ENCODE measurements at regions not wholly inside any gene's neighbourhood (a gene's known extent, or its start where the extent isn't known, plus 50 kb on each side); places are given as distances from the start of the nearest gene placed in this dataset.

DNA sequence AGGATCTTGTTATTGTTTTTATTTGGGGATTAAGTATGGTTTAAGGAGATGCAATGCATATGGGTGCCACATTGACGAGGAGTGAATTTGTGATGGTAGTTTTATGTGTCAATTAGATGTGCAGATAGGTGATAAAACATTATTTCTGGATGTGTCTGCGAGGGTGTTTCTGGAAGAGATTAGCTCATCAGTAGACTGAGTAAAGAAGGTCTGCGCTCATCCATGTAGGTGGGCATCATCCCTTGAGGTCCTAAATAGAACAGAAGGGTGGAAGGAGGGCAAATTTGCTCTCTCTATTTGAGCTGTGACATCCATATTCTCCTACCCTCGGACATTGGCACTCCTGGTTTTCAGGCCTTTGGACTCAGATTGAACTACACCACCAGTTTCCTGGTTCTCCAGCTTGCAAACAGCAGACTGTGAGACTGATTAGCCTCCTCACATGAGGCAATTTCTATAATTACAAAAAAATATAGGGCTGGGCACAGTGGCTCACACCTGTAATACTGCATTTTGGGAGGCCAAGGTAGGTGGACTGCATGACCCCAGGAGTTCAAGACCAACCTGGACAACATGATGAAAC is 118.2 kb upstream of the ZNF678 start:
- WGBS (ENCODE audit: insufficient coverage, low coverage, missing lambda C conversion rate), result 32% methylated on average over 4 of the region's 4 CpGs
- BruUV-seq (replicated peaks), result no TSS peak
- DNase-seq (ENCODE audit: extremely low read depth in 1 of 4, low spot score in 3 of 4) (no peak), FAIRE-seq (no peak), ATAC-seq (no peak)
- TF ChIP-seq PURB (CRISPR knock-in tag; IDR thresholded peaks at IDR 0.05; ENCODE audit: low read depth), result no peak
- TF ChIP-seq PCBP2 (IDR thresholded peaks at IDR 0.05; ENCODE audit: low read depth, low read length, poor library complexity, severe bottlenecking), result no peak
- TF ChIP-seq MTA2 (IDR thresholded peaks at IDR 0.05; ENCODE audit: low read depth), result no peak
- no peak for TF ChIP-seq ZNF121 (CRISPR knock-in tag; conservative IDR thresholded peaks at IDR 0.05)
- TF ChIP-seq ZNF224 (CRISPR knock-in tag; IDR thresholded peaks at IDR 0.05), result no peak
- TF ChIP-seq JUN (IDR thresholded peaks at IDR 0.05; ENCODE audit: borderline replicate concordance, low read depth, low read length), result no peak
- no peak for TF ChIP-seq JUN (CRISPR knock-in tag; IDR thresholded peaks at IDR 0.05; ENCODE audit: borderline replicate concordance)
- TF ChIP-seq ARHGAP35 (IDR thresholded peaks at IDR 0.05; ENCODE audit: partially characterized antibody), result no peak
- no peak for TF ChIP-seq STAT5B (CRISPR knock-in tag; IDR thresholded peaks at IDR 0.05)
- no peak for TF ChIP-seq ZSCAN29 (IDR thresholded peaks at IDR 0.05)
- TF ChIP-seq, protein P1, sequence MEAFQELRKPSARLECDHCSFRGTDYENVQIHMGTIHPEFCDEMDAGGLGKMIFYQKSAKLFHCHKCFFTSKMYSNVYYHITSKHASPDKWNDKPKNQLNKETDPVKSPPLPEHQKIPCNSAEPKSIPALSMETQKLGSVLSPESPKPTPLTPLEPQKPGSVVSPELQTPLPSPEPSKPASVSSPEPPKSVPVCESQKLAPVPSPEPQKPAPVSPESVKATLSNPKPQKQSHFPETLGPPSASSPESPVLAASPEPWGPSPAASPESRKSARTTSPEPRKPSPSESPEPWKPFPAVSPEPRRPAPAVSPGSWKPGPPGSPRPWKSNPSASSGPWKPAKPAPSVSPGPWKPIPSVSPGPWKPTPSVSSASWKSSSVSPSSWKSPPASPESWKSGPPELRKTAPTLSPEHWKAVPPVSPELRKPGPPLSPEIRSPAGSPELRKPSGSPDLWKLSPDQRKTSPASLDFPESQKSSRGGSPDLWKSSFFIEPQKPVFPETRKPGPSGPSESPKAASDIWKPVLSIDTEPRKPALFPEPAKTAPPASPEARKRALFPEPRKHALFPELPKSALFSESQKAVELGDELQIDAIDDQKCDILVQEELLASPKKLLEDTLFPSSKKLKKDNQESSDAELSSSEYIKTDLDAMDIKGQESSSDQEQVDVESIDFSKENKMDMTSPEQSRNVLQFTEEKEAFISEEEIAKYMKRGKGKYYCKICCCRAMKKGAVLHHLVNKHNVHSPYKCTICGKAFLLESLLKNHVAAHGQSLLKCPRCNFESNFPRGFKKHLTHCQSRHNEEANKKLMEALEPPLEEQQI (IDR thresholded peaks at IDR 0.05), result no peak
- in situ Hi-C loops (cut with MboI) (no loop called here), intact Hi-C loops (cut with micrococcal nuclease) (no loop called here)
- Histone ChIP-seq H3K4me1 (replicated peaks in 1 of 2; ENCODE audit: control insufficient read depth in 2 of 2, insufficient read depth in 2 of 2, low read length in 2 of 2) (peaks cover 9 to 14% of the 10 kb centered on the region in 2 experiments), H3K9me1 (ENCODE audit: control insufficient read depth, insufficient read depth, low read length) (no peaks in the 10 kb centered on the region), H3K4me3 (no peak overlapping the region), H3K9ac (ENCODE audit: insufficient read depth in 1 of 2, low read depth in 2 of 2, low read length in 2 of 2) (no peak overlapping the region), H3K9me3 (replicated peaks; ENCODE audit: control insufficient read depth, insufficient read depth, low read depth, low read length) (no peaks in the 10 kb centered on the region), H3K36me3 (ENCODE audit: control insufficient read depth, insufficient read depth, low read length) (no peaks in the 10 kb centered on the region), H4K20me1 (replicated peaks; ENCODE audit: control insufficient read depth, insufficient read depth, low read length) (no peaks in the 10 kb centered on the region), H3K27me3 (ENCODE audit: control insufficient read depth in 2 of 2, insufficient read depth in 2 of 2, low read length in 2 of 2) (no peaks in the 10 kb centered on the region), H2AFZ (ENCODE audit: low read depth, low read length) (no peak overlapping the region), H3K79me2 (ENCODE audit: control insufficient read depth, insufficient read depth, low read length) (no peaks in the 10 kb centered on the region), H3K4me2 (ENCODE audit: insufficient read depth, low read length) (no peak overlapping the region), H3K27ac (ENCODE audit: extremely low read depth, low read depth, low read length) (no peak overlapping the region)
- ChIA-PET CTCF (ENCODE audit: low intra/inter-chr PET ratio) (no interaction called here), POLR2A (no interaction called here)
